GM12878 (cell line): ENCODE measurements at regions not wholly inside any gene's neighbourhood (a gene's known extent, or its start where the extent isn't known, plus 50 kb on each side); places are given as distances from the start of the nearest gene placed in this dataset.

Experiments used
- CTCF ChIP-seq, 3 experiments: IDR thresholded peaks in 2 of 3; conservative IDR thresholded peaks in 1 of 3; 2 replicates each; pipeline ENCODE4 v1.5.1; 2011; ENCODE audit warnings: low read depth in 3 of 3, low read length in 3 of 3, mild to moderate bottlenecking in 3 of 3, control low read depth in 2 of 3, moderate library complexity in 2 of 3, inconsistent platforms in 1 of 3, mixed read lengths in 1 of 3; ENCODE audit not compliant: control insufficient read depth in 2 of 3, insufficient read depth in 1 of 3; ENCODE audit errors: extremely low read depth in 1 of 3
- EP300 ChIP-seq, 2 experiments: fragments of 150-350 bp in 1 of 2; IDR thresholded peaks; 2 replicates each; pipeline ENCODE4 v1.6.1; 2011 to 2012; ENCODE audit warnings: low read depth in 2 of 2, low read length in 2 of 2, borderline replicate concordance in 1 of 2, improper control_type of control experiment in 1 of 2, inconsistent platforms in 1 of 2; ENCODE audit not compliant: control insufficient read depth in 1 of 2
- POLR2A ChIP-seq: IDR thresholded peaks from 2 replicates; pipeline ENCODE4 v1.6.1; 2011; ENCODE audit warnings: low read depth, mild to moderate bottlenecking, low read length
- TCF12 ChIP-seq: IDR thresholded peaks from 2 replicates; pipeline ENCODE4 v1.6.1; 2011; ENCODE audit warnings: low read depth, mild to moderate bottlenecking, low read length

- TF ChIP-seq TCF12, result no peak
- no peak for TF ChIP-seq CTCF (IDR thresholded peaks at IDR 0.05 in 2 of 3, conservative IDR thresholded peaks at IDR 0.05 in 1 of 3; ENCODE audit: control insufficient read depth in 2 of 3, extremely low read depth in 1 of 3, insufficient read depth in 1 of 3, low read depth in 3 of 3, low read length in 3 of 3)
- no peak for TF ChIP-seq EP300 (IDR thresholded peaks at IDR 0.05; ENCODE audit: borderline replicate concordance in 1 of 2, control insufficient read depth in 1 of 2, low read depth in 2 of 2, low read length in 2 of 2)
- TF ChIP-seq POLR2A, result no peak
These were observed 247.0 kb upstream of the MAF start for GRCh38 chr16:79847569-79847968.
